ENCODE measurements at regions not wholly inside any gene's neighbourhood (a gene's known extent, or its start where the extent isn't known, plus 50 kb on each side); places are given as distances from the start of the nearest gene placed in this dataset.

- H4K91ac ChIP-seq (ENCODE audit: low read length), result no peak overlapping the region
- no peak overlapping the region for H3K27ac ChIP-seq (ENCODE audit: low read length, poor library complexity, severe bottlenecking)
- no peak overlapping the region for H2BK12ac ChIP-seq (ENCODE audit: low read length in 2 of 2)
- no peak overlapping the region for H3K4me2 ChIP-seq (ENCODE audit: low read length, poor library complexity, severe bottlenecking)
- no peak overlapping the region for H2AK5ac ChIP-seq (ENCODE audit: low read length, severe bottlenecking)
- no peak overlapping the region for H2BK5ac ChIP-seq (ENCODE audit: low read depth, low read length, poor library complexity, severe bottlenecking)
- H4K8ac ChIP-seq (ENCODE audit: low read length), result no peak overlapping the region
- H3K79me1 ChIP-seq (replicated peaks; ENCODE audit: low read length, poor library complexity, severe bottlenecking), result no peaks in the 10 kb centered on the region
- peaks cover 2% of the 10 kb centered on the region for H3K4me1 ChIP-seq (ENCODE audit: control insufficient read depth, insufficient read depth, low read depth, low read length)
- H2BK120ac ChIP-seq (ENCODE audit: low read depth, low read length), result no peak overlapping the region
- no peak overlapping the region for H2AFZ ChIP-seq (ENCODE audit: low read depth, low read length)
- no peak overlapping the region for H2BK15ac ChIP-seq (ENCODE audit: low read depth, poor library complexity, severe bottlenecking)
- H3K9ac ChIP-seq (ENCODE audit: low read length), result no peak overlapping the region
- no peak overlapping the region for H3K4ac ChIP-seq (ENCODE audit: low read depth in 1 of 2, low read length in 2 of 2)
- no peaks in the 10 kb centered on the region for H3K9me3 ChIP-seq (ENCODE audit: control insufficient read depth, low read length)
- H3K27me3 ChIP-seq (ENCODE audit: control insufficient read depth in 1 of 2, insufficient read depth in 1 of 2, low read length in 2 of 2), result peaks cover 0 to 9% of the 10 kb centered on the region in 2 experiments
- no peak for DNase-seq
- no peak overlapping the region for H3K14ac ChIP-seq (ENCODE audit: low read length in 2 of 2)
- H3K18ac ChIP-seq (ENCODE audit: low read depth in 1 of 2, low read length in 2 of 2), result no peak overlapping the region
- no peaks in the 10 kb centered on the region for H3K36me3 ChIP-seq (ENCODE audit: control insufficient read depth in 1 of 2, insufficient read depth in 2 of 2, low read depth in 1 of 2, low read length in 2 of 2)
- WGBS, result 79% methylated on average over 2 of the region's 3 CpGs
- H3K23ac ChIP-seq (ENCODE audit: low read length in 2 of 2), result no peak overlapping the region
- H3K4me3 ChIP-seq (ENCODE audit: insufficient read depth in 1 of 2, low read depth in 1 of 2, low read length in 2 of 2), result peak overlapping the region in 1 of 2 experiments; percentile 72
These were observed 117.4 kb upstream of the PRSS3 start for GRCh38 chr9:33677961-33678360.

GRCh38 chr9:33682551-33682950, 112.8 kb upstream of the PRSS3 start:
- no peak overlapping the region for H2AK5ac ChIP-seq (ENCODE audit: low read length, severe bottlenecking)
- no peak overlapping the region for H3K4ac ChIP-seq (ENCODE audit: low read depth in 1 of 2, low read length in 2 of 2)
- H3K23ac ChIP-seq (ENCODE audit: low read length in 2 of 2), result no peak overlapping the region
- no peak overlapping the region for H3K18ac ChIP-seq (ENCODE audit: low read depth in 1 of 2, low read length in 2 of 2)
- H3K4me2 ChIP-seq (ENCODE audit: low read length, poor library complexity, severe bottlenecking), result no peak overlapping the region
- DNase-seq, result no peak
- no peaks in the 10 kb centered on the region for H3K79me1 ChIP-seq (replicated peaks; ENCODE audit: low read length, poor library complexity, severe bottlenecking)
- no peak overlapping the region for H4K8ac ChIP-seq (ENCODE audit: low read length)
- no peaks in the 10 kb centered on the region for H3K9me3 ChIP-seq (ENCODE audit: control insufficient read depth, low read length)
- 97% methylated on average over 3 of the region's 3 CpGs for WGBS
- no peak overlapping the region for H2BK15ac ChIP-seq (ENCODE audit: low read depth, poor library complexity, severe bottlenecking)
- no peak overlapping the region for H4K91ac ChIP-seq (ENCODE audit: low read length)
- H3K9ac ChIP-seq (ENCODE audit: low read length), result no peak overlapping the region
- no peaks in the 10 kb centered on the region for H3K36me3 ChIP-seq (ENCODE audit: control insufficient read depth in 1 of 2, insufficient read depth in 2 of 2, low read depth in 1 of 2, low read length in 2 of 2)
- H3K14ac ChIP-seq (ENCODE audit: low read length in 2 of 2), result no peak overlapping the region
- no peak overlapping the region for H3K4me3 ChIP-seq (ENCODE audit: insufficient read depth in 1 of 2, low read depth in 1 of 2, low read length in 2 of 2)
- no peak overlapping the region for H3K27ac ChIP-seq (ENCODE audit: low read length, poor library complexity, severe bottlenecking)
- H3K4me1 ChIP-seq (ENCODE audit: control insufficient read depth, insufficient read depth, low read depth, low read length), result no peaks in the 10 kb centered on the region
- no peak overlapping the region for H2BK12ac ChIP-seq (ENCODE audit: low read length in 2 of 2)
- no peak overlapping the region for H2BK120ac ChIP-seq (ENCODE audit: low read depth, low read length)
- peaks cover 1 to 5% of the 10 kb centered on the region in 2 experiments for H3K27me3 ChIP-seq (ENCODE audit: control insufficient read depth in 1 of 2, insufficient read depth in 1 of 2, low read length in 2 of 2)
- H2BK5ac ChIP-seq (ENCODE audit: low read depth, low read length, poor library complexity, severe bottlenecking), result no peak overlapping the region
- no peak overlapping the region for H2AFZ ChIP-seq (ENCODE audit: low read depth, low read length)

- Histone ChIP-seq H3K27me3 (ENCODE audit: control insufficient read depth in 1 of 2, insufficient read depth in 1 of 2, low read length in 2 of 2) (peaks cover 7 to 11% of the 10 kb centered on the region in 2 experiments), H3K4me3 (ENCODE audit: insufficient read depth in 1 of 2, low read depth in 1 of 2, low read length in 2 of 2) (no peak overlapping the region), H3K14ac (ENCODE audit: low read length in 2 of 2) (no peak overlapping the region), H4K8ac (ENCODE audit: low read length) (no peak overlapping the region), H3K4me2 (ENCODE audit: low read length, poor library complexity, severe bottlenecking) (no peak overlapping the region), H2AK5ac (ENCODE audit: low read length, severe bottlenecking) (no peak overlapping the region), H2BK5ac (ENCODE audit: low read depth, low read length, poor library complexity, severe bottlenecking) (no peak overlapping the region), H2BK12ac (ENCODE audit: low read length in 2 of 2) (no peak overlapping the region), H3K23ac (ENCODE audit: low read length in 2 of 2) (no peak overlapping the region), H4K91ac (ENCODE audit: low read length) (no peak overlapping the region), H3K18ac (ENCODE audit: low read depth in 1 of 2, low read length in 2 of 2) (no peak overlapping the region), H2BK120ac (ENCODE audit: low read depth, low read length) (no peak overlapping the region), H3K79me1 (replicated peaks; ENCODE audit: low read length, poor library complexity, severe bottlenecking) (no peaks in the 10 kb centered on the region), H3K4me1 (ENCODE audit: control insufficient read depth, insufficient read depth, low read depth, low read length) (no peaks in the 10 kb centered on the region), H3K27ac (ENCODE audit: low read length, poor library complexity, severe bottlenecking) (no peak overlapping the region), H2BK15ac (ENCODE audit: low read depth, poor library complexity, severe bottlenecking) (no peak overlapping the region), H3K4ac (ENCODE audit: low read depth in 1 of 2, low read length in 2 of 2) (no peak overlapping the region), H3K9ac (ENCODE audit: low read length) (no peak overlapping the region), H2AFZ (ENCODE audit: low read depth, low read length) (no peak overlapping the region), H3K36me3 (ENCODE audit: control insufficient read depth in 1 of 2, insufficient read depth in 2 of 2, low read depth in 1 of 2, low read length in 2 of 2) (no peaks in the 10 kb centered on the region), H3K9me3 (ENCODE audit: control insufficient read depth, low read length) (no peaks in the 10 kb centered on the region)
- DNase-seq, result no peak
These were observed 110.5 kb upstream of the PRSS3 start for GRCh38 chr9:33684831-33685230.

- Histone ChIP-seq H2BK15ac (ENCODE audit: low read depth, poor library complexity, severe bottlenecking) (no peak overlapping the region), H2BK120ac (ENCODE audit: low read depth, low read length) (no peak overlapping the region), H2AK5ac (ENCODE audit: low read length, severe bottlenecking) (no peak overlapping the region), H3K14ac (ENCODE audit: low read length in 2 of 2) (no peak overlapping the region), H3K4me1 (ENCODE audit: control insufficient read depth, insufficient read depth, low read depth, low read length) (no peaks in the 10 kb centered on the region), H3K4me3 (ENCODE audit: insufficient read depth in 1 of 2, low read depth in 1 of 2, low read length in 2 of 2) (no peak overlapping the region), H2AFZ (ENCODE audit: low read depth, low read length) (no peak overlapping the region), H3K27me3 (ENCODE audit: control insufficient read depth in 1 of 2, insufficient read depth in 1 of 2, low read length in 2 of 2) (peaks cover 7 to 11% of the 10 kb centered on the region in 2 experiments), H3K27ac (ENCODE audit: low read length, poor library complexity, severe bottlenecking) (no peak overlapping the region), H3K9ac (ENCODE audit: low read length) (no peak overlapping the region), H3K79me1 (replicated peaks; ENCODE audit: low read length, poor library complexity, severe bottlenecking) (no peaks in the 10 kb centered on the region), H4K8ac (ENCODE audit: low read length) (no peak overlapping the region), H3K18ac (ENCODE audit: low read depth in 1 of 2, low read length in 2 of 2) (no peak overlapping the region), H2BK5ac (ENCODE audit: low read depth, low read length, poor library complexity, severe bottlenecking) (no peak overlapping the region), H3K4me2 (ENCODE audit: low read length, poor library complexity, severe bottlenecking) (no peak overlapping the region), H4K91ac (ENCODE audit: low read length) (no peak overlapping the region), H2BK12ac (ENCODE audit: low read length in 2 of 2) (no peak overlapping the region), H3K23ac (ENCODE audit: low read length in 2 of 2) (no peak overlapping the region), H3K36me3 (ENCODE audit: control insufficient read depth in 1 of 2, insufficient read depth in 2 of 2, low read depth in 1 of 2, low read length in 2 of 2) (no peaks in the 10 kb centered on the region), H3K9me3 (ENCODE audit: control insufficient read depth, low read length) (no peaks in the 10 kb centered on the region), H3K4ac (ENCODE audit: low read depth in 1 of 2, low read length in 2 of 2) (no peak overlapping the region)
- no peak for DNase-seq
- no CpG with 5 or more reads among the region's 4 CpGs for WGBS
These were observed 108.4 kb upstream of the PRSS3 start for GRCh38 chr9:33686942-33687341.
